ENCODE measurements at regions not wholly inside any gene's neighbourhood (a gene's known extent, or its start where the extent isn't known, plus 50 kb on each side); places are given as distances from the start of the nearest gene placed in this dataset.
A peak's percentile ranks its signal among the peaks of the same experiment; 100 is the strongest.
"Not testable (repeated sequence)": the region's sequence is repeated elsewhere in the genome, so short reads cannot be mapped to it uniquely, and the experiment has no call there.

DNA sequence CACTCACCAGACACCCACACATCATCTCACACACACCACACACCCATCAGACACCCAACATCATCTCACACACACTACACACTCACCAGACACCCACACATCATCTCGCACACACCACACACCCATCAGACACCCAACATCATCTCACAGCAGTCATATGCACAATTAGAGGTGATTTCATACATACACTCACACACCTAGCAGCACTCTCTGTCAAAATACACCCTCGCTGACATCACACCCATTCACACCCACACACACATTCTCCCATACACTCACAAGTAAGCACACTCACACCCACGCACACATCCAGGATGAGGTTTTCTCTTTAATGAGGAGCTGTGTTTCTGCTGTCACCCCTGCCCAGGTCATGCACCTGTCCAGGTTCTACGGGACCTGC is 4368.2 kb upstream of the TPTE start:
- H3K4me3 ChIP-seq; DNase-seq (ENCODE audit: low spot score in 2 of 2); H3K4me1 ChIP-seq; H3K27me3 ChIP-seq (ENCODE audit: low read depth); H3K9me3 ChIP-seq; in situ Hi-C loops (cut with MboI; ENCODE audit: low sequenced_read_pairs); H3K36me3 ChIP-seq (replicated peaks): not testable (repeated sequence)

DNA sequence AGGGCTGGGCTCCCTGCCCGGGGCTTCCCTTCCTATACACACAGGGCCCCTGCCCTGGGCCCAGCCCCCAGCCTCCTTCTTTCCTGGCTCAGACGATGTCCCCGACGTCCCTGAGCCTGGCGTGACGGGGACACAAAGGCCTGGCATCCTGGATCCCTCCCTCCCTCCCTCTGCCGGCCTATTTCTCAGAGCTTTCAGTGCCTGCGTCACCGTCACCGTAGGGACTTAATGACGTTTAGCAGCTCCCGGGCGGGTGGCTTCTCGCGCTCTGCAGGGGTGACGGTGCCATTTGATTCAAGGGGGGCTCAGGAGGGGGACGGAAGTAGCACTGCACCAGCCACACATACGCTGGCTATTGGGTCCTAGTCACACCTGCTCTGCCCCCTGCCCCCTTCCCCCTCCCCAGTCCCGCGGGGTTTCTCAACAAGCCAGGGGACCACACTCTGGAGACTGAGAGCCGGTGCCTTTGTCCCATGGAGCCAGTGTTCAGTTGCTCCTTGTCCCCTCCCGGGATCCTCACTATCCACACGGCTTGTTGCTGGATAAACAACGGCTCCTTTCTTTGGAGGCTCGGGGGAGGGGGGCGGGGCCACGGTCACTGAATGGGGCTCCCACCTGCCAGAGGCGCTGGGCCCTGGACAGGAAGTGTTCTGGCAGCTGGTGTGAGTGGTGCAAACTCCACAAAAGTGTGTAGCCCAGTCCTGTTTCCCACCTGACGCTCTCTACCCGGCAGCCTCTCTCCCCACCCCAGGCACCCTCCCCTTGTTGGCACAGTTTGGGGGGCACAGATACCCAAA is 4366.7 kb upstream of the TPTE start:
- in situ Hi-C loops (cut with MboI; ENCODE audit: low sequenced_read_pairs), result not testable (repeated sequence)

DNA sequence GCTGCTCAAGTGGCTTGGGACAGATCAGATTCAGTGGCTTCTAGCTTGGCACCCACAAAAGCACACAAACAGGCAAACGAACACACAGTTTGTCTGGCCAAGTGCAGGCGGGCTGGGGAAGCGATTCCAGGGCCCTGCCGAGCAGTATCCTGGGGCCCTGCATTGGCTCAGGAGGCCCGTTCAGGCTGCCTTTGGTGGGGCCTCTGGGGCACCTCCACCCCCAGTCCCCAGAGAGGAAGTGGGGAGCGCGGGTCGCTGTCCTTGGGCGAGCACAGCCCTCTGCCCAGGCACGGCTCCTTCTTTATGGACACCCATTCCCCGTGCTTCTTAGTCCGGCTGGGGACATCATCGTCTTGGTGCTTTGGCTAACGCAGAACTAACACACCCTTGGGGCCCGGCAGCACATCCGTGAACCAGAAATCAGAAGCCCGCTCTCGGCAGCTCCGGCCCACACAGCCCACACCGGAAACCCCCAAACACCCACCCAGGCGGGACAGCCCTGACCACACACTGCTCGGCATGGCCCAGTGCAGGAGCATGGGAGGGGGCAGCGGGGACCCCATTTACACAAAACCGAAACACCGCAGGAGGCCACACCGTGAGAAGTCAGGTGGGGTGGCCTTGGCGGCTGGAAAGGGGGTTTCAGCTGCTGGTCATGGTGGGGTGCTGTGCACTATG is 4364.5 kb upstream of the TPTE start:
- H3K4me3 ChIP-seq; in situ Hi-C loops (cut with MboI; ENCODE audit: low sequenced_read_pairs); DNase-seq (ENCODE audit: low spot score in 2 of 2); H3K36me3 ChIP-seq (replicated peaks); H3K9me3 ChIP-seq; H3K27me3 ChIP-seq (ENCODE audit: low read depth); H3K4me1 ChIP-seq: not testable (repeated sequence)

More for the DNA sequence above, 4366.7 kb upstream of the TPTE start:
- not testable (repeated sequence) for H3K9me3 ChIP-seq; H3K4me1 ChIP-seq; H3K27me3 ChIP-seq (ENCODE audit: low read depth); H3K36me3 ChIP-seq (replicated peaks); H3K4me3 ChIP-seq
- DNase-seq (ENCODE audit: low spot score in 2 of 2), result peak in 1 of 2 experiments; percentile 20

DNA sequence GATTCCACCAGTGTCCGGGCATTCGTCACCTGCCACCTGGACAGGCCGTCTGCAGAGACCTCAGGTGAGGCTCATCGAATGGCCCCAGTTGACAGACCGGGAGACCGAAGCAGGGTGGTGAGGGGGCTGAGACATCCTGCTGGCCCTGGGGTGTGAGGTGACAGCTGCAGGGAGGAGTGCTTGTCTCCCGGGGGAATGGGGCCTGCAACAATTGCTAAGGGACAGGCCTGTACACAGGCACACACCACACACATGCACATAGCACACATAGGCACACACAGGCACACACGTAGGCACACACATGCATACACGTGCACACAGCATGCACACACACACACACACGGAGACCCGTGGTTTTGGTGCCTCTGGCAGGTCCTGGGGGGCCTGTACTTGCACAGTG is 4363.9 kb upstream of the TPTE start:
- H3K4me3 ChIP-seq; DNase-seq (ENCODE audit: low spot score in 2 of 2); H3K27me3 ChIP-seq (ENCODE audit: low read depth); H3K9me3 ChIP-seq; in situ Hi-C loops (cut with MboI; ENCODE audit: low sequenced_read_pairs); H3K4me1 ChIP-seq; H3K36me3 ChIP-seq (replicated peaks): not testable (repeated sequence)

DNA sequence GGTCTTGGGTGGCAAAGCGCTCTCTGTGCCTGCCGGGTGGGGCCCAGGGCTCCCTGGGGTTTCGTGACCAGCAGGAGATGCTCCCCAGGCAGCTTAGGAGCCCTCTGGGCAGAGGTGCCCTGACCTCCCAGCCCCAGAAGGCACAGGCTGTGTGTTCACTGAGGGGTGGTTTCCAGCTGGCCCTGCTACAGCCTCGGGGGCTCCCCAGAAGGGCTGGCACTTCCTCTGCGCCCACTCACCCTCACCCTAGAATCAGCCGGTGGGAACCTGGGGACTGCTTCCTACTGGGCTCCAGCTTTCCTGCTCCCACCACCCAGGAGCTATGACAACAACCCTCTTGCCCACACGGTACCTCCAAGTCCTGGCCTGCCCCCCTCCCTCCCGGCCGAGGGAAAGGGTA is 4363.2 kb upstream of the TPTE start:
- H3K27me3 ChIP-seq (ENCODE audit: low read depth); H3K9me3 ChIP-seq; DNase-seq (ENCODE audit: low spot score in 2 of 2); H3K4me1 ChIP-seq; H3K36me3 ChIP-seq (replicated peaks); H3K4me3 ChIP-seq; in situ Hi-C loops (cut with MboI; ENCODE audit: low sequenced_read_pairs): not testable (repeated sequence)
